C4-2B (cell line): ENCODE measurements at regions not wholly inside any gene's neighbourhood (a gene's known extent, or its start where the extent isn't known, plus 50 kb on each side); places are given as distances from the start of the nearest gene placed in this dataset.

Experiments used
- CTCF ChIP-seq: fragments of 450-650 bp; conservative IDR thresholded peaks from 2 replicates; pipeline ENCODE4 v1.5.1; 2017; ENCODE audit warnings: mild to moderate bottlenecking
- ZFX ChIP-seq: fragments of 450-650 bp; IDR thresholded peaks from 2 replicates; pipeline ENCODE4 v1.6.1; 2017

GRCh38 chr3:68378631-68379030 lies 553.7 kb downstream of the TAFA4 start:
- no peak for TF ChIP-seq CTCF
- no peak for TF ChIP-seq ZFX
